ENCODE measurements at regions not wholly inside any gene's neighbourhood (a gene's known extent, or its start where the extent isn't known, plus 50 kb on each side); places are given as distances from the start of the nearest gene placed in this dataset.
A peak's percentile ranks its signal among the peaks of the same experiment; 100 is the strongest.
"Not testable (repeated sequence)": the region's sequence is repeated elsewhere in the genome, so short reads cannot be mapped to it uniquely, and the experiment has no call there.

DNA sequence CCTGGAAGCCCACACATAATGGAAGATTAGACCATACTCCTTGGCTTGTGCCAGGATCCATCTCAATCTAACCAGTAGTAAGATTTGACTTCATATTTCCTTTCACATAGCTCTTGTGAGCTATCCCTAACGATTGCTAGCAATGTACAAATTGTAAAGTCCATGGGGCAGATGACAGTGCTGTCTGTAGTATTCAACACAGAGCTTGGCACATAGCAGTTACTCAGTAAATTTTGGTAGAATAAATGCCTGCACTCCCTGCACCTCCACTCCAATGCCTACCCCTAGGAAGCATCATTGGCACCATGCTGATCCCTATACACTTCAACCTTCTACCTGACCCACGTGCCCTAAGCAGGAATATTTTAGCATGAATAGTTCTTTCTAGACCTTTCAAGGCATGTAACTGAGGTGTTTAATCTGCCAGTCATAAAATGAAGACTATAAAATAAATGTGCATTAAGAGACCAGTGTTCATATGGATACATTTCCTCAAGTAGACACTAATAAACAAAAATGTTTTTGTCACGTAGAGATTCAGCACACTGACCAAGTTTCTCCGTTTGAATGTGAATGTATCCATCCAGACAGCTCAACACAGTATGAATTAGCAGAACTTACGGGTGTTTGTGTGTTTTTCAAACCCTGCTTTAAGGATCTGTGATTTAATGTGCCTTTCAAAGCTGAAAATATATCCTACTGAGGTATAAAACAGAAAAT lies 98.8 kb downstream of the BMP4 start:
- no peak for DNase-seq (ENCODE audit: low read depth)

DNA sequence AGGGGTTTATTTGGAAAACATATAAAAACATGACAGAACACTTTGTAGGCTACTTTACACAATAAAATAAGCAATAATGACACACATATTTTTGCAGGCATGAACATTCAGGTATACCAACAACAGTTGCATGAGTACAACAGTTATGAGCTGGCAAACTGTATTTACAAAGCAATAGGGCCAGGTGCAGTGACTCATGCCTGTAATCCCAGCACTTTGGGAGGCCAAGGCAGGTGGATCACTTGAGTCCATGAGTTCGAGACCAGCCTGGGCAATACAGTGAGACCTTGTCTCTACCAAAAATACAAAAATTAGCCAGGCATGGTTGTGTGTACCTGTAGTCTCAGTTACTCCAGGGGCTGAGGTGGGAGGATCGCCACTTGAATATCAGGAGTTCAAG lies 101.1 kb downstream of the BMP4 start:
- no peak for DNase-seq (ENCODE audit: low read depth)

- no peak for DNase-seq (ENCODE audit: low read depth)
Measured at GRCh38 chr14:53855127-53855526, 101.5 kb downstream of the BMP4 start.

- no peak for DNase-seq (ENCODE audit: low read depth)
Measured at GRCh38 chr14:53851394-53852090, 105.1 kb downstream of the BMP4 start.

GRCh38 chr14:53850714-53851296 lies 105.8 kb downstream of the BMP4 start:
- DNase-seq (ENCODE audit: low read depth) = peak; percentile 25

GRCh38 chr14:53849549-53849948 lies 107.1 kb downstream of the BMP4 start:
- DNase-seq (ENCODE audit: low read depth) = no peak

DNA sequence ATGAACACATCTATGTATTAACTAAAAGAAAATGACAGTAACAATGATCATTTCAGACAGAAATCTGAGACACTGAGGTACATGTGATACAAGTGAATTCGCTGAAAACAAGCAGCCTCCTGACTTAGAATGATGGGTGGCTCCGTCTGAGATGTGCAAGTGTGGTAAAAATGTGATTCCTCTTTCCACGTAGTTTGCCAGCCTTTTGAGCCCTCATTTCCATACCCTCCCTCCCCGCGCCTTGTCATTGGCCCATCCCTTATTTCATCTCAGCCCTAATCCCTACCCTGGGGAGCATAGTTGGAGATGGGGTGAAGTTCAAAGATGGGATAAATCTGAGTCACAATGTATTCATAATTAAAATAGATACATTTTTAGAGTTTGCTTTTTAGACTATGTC lies 107.8 kb downstream of the BMP4 start:
- no peak for DNase-seq (ENCODE audit: low read depth)

GRCh38 chr14:53847881-53848280 lies 108.7 kb downstream of the BMP4 start:
- DNase-seq (ENCODE audit: low read depth) = no peak

DNA sequence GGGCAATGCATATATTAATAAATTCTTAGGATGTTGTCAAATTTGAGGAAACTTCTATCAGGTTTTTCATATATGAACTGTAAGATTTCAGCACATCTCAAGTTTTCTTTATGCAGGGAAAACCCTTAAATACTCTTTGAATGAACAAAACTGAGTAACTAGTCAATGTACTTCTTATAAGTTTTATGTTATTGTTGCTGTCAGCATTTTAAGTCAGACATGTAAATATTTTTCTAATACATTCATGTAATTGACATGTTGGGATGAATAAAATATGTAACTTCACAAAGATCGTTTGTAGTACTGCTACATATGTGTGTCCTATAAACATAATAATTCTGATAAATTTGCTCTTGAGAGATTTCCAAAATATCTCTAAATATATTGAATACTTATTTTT lies 109.6 kb downstream of the BMP4 start:
- DNase-seq (ENCODE audit: low read depth) = no peak

DNA sequence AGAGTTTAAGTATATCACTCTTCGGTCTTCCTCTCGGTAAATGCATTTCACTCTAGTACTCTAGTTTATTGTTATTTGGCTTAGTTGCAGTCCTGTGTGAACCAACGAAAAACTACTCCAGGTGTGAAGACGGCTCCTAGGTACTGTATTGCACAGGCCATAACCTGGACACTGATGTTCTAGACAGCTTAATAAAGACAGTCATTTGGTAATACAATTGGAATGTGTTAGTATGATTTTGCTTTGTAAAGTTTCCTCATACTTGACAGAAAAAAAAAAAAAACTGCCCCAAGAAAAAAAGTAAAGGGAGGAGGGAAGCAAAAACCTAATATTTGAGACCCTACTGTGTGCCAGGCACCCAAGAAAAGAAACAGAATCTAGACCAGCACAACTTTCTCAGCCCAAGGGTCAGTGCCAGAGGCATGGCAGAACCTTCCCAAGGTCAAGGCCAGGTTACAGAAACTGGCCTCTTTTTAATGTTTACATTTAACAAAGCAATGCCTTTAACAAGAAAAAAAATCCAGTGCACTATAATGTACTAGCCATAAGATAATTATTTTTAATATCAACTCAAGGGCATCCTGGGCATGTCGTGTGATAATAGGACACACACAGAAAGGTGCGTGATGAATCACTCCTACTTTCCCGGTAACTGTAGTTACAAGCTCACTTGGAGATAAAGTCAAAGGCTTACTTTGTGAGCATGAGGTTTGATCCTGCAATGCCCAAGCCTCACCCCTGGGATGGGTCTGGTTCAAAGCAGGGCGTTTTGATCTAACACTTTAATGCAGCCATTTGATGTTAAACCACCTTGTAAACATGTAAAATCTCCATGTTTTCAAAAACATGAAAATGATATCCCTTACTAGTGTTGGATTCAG lies 110.6 kb downstream of the BMP4 start:
- DNase-seq (ENCODE audit: low read depth) = no peak

- no peak for DNase-seq (ENCODE audit: low read depth)
Measured at GRCh38 chr14:53842938-53843337, 113.7 kb downstream of the BMP4 start.

- no peak for DNase-seq (ENCODE audit: low read depth)
Measured at GRCh38 chr14:53841109-53842099, 115.2 kb downstream of the BMP4 start.

GRCh38 chr14:53840444-53840843 lies 116.2 kb downstream of the BMP4 start:
- no peak for DNase-seq (ENCODE audit: low read depth)

GRCh38 chr14:53838374-53838773 lies 118.3 kb downstream of the BMP4 start:
- DNase-seq (ENCODE audit: low read depth) = no peak

- not testable (repeated sequence) for DNase-seq (ENCODE audit: low read depth)
Measured at GRCh38 chr14:53837656-53838055, 119.0 kb downstream of the BMP4 start.

DNA sequence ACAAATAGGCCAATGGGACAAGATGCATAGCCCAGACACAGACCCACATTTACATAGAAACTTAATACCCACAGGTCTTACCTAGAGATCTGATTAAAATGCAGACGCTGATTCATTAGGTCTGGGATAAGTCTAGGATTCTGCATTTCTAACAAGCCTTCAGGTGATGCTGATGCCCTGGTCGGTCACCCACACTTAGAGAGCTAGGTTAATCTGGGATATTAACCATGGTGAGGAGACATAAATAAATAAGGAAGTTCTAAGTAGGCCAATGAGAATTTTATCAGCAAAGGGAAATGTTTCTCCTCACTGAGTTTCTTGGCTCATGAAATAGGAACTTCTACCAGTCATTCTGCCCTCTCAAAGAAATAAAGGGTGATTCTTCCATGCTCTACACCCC lies 120.1 kb downstream of the BMP4 start:
- no peak for DNase-seq (ENCODE audit: low read depth)

DNA sequence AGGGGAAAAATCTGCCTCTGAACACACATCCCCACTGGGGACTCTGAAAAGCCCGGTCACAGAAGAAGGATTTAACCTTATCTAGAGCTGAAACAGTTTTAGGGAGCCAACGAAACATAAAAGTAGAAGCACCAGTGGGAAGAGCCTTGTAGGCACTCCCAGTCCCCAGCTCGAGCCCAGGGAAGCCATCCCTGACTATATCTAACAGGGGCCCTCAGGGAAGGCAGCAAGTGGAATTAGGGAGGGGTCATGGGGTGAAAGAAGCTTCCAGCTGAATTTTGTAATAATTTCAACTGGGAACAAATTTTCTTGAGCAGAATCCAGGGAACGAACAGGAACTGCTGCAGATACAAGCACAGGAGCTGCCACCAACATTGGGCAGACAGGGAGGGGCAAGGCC lies 127.8 kb downstream of the BMP4 start:
- no peak for DNase-seq (ENCODE audit: low read depth)

DNA sequence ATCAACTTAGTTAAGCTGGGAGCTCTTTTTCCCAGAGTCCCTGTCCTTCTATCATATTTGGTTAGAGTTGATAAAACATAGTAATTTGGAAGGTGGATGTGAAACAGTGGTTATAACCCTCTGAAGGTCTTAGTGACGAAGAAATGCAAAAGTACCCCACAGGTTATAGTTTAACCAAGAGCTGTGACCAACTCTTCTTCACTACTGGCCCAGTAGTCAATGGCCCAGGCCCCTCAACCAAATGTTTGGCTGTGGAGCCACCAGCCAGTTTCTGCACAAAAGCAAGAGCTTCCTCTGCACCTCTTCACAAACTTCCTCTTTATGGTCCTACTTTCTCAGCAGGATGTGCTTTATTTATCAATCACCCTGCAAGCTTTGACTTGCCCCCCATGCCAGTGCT lies 132.6 kb downstream of the BMP4 start:
- DNase-seq (ENCODE audit: low read depth) = no peak

DNA sequence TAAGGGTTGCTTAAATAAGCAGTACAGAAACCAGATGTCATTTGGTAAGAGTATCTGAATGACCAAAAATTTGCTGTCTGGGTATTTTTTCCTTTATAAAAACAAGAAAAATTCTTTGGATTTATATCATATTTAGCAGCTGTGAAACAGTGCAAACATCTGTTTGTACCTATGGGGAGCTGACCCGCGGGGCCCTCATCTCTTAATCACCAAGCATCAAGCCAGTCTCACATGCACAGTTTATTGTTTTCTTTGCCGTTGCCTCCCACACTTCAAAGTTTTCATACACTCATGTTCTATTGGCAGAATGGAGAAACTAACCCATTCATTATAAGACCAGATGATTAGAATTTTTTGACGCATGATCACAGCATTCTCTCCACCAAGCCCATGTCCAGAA lies 142.2 kb downstream of the BMP4 start:
- no peak for DNase-seq (ENCODE audit: low read depth)

DNA sequence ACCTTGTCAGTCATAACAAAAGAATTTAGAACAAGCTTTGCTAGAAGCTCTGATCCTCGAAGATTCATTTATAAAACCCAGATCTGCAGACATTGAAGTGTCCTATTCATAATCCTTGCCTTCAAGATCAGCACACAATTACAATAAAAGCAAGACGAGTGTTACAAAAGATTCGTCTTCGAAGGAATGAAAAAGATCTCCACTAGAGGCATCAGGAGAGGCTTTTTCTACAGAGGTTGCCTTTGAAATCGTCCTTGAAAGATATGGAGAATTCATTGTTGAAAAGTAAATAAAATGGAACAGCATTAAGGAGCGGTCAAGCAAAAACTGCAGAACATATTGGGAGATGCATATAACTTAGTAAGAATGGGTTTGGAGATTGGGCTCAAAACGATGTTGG lies 146.4 kb downstream of the BMP4 start:
- no peak for DNase-seq (ENCODE audit: low read depth)

- DNase-seq (ENCODE audit: low read depth) = no peak
Measured at GRCh38 chr14:53808042-53808441, 148.6 kb downstream of the BMP4 start.

All from stromal cell of bone marrow (primary cell).